KMS-11 (cell line): ENCODE measurements at regions not wholly inside any gene's neighbourhood (a gene's known extent, or its start where the extent isn't known, plus 50 kb on each side); places are given as distances from the start of the nearest gene placed in this dataset.

ENCODE experiments used
- H2AFZ ChIP-seq: fragments of 200-600 bp; sonication (generic); 2 replicates; pipeline ENCODE4 v1.6.1; 2016; ENCODE audit warnings: antibody characterized with exemption, mixed run types, low read depth
- H3K27ac ChIP-seq: fragments of 200-600 bp; sonication (generic); 2 replicates; pipeline ENCODE4 v1.6.1; 2016; ENCODE audit warnings: mild to moderate bottlenecking, mixed run types
- H3K27me3 ChIP-seq: fragments of 200-600 bp; sonication (generic); 2 replicates; pipeline ENCODE4 v1.6.1; 2017; ENCODE audit warnings: mild to moderate bottlenecking, low read depth, mixed run types, moderate library complexity; ENCODE audit not compliant: insufficient read depth
- H3K36me3 ChIP-seq: fragments of 200-600 bp; sonication (generic); 2 replicates; pipeline ENCODE4 v1.6.1; 2017; ENCODE audit warnings: mild to moderate bottlenecking, mixed run types; ENCODE audit not compliant: insufficient read depth
- H3K4me1 ChIP-seq: fragments of 200-600 bp; sonication (generic); 2 replicates; pipeline ENCODE4 v1.6.1; 2016; ENCODE audit warnings: mild to moderate bottlenecking, low read depth, mixed run types; ENCODE audit not compliant: poor library complexity, severe bottlenecking
- H3K4me2 ChIP-seq: fragments of 200-600 bp; sonication (generic); 2 replicates; pipeline ENCODE4 v1.7.0; 2016; ENCODE audit warnings: mild to moderate bottlenecking, mixed run types
- H3K4me3 ChIP-seq: fragments of 200-600 bp; sonication (generic); IDR thresholded peaks from 2 replicates; pipeline ENCODE4 v1.6.1; 2017; ENCODE audit warnings: low read depth, low read length, mixed read lengths; ENCODE audit not compliant: insufficient read depth
- H3K79me2 ChIP-seq: fragments of 200-600 bp; sonication (generic); 2 replicates; pipeline ENCODE4 v1.6.1; 2016; ENCODE audit warnings: low read depth, mixed run types; ENCODE audit not compliant: insufficient read depth
- H3K9ac ChIP-seq: fragments of 200-600 bp; sonication (generic); 2 replicates; pipeline ENCODE4 v1.6.1; 2016; ENCODE audit warnings: mild to moderate bottlenecking, mixed run types
- H4K20me1 ChIP-seq: fragments of 200-600 bp; sonication (generic); 2 replicates; pipeline ENCODE4 v1.6.1; 2016; ENCODE audit warnings: mild to moderate bottlenecking, mixed run types; ENCODE audit not compliant: insufficient read depth
- TF ChIP-seq, protein P1 (sequence below): fragments of 200-600 bp; sonication (generic); conservative IDR thresholded peaks from 2 replicates; pipeline ENCODE4 v1.6.1; 2017; ENCODE audit warnings: low read depth, mild to moderate bottlenecking, antibody characterized with exemption, low read length, moderate library complexity, mixed read lengths

DNA sequence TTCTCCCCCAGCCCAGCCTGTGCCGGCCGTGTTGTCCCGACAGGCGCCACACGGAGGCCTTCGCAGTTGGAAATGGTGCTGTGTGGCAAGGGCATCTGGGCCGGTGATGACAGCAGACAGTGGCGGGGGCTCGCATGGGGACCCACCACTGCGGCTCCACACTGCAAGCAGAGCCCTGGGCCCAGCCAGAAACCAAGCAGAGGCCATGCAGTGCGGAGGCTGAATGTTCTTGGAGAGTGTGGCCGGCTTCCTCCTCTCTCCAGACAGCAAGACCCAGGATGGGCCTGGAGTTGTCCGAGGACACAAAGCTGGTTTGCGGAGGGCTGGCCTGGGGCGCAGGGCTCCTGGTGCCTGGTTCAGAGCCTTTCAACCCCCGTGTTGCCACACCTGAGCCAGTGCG lies 104.6 kb downstream of the SIK1 start:
- Histone ChIP-seq H4K20me1 (no peaks in the 10 kb centered on the region), H3K27me3 (no peaks in the 10 kb centered on the region), H2AFZ (no peak overlapping the region), H3K36me3 (no peaks in the 10 kb centered on the region), H3K4me1 (peaks cover 15% of the 10 kb centered on the region), H3K79me2 (no peaks in the 10 kb centered on the region), H3K4me3 (no peak overlapping the region), H3K4me2 (no peak overlapping the region), H3K27ac (no peak overlapping the region), H3K9ac (no peak overlapping the region)
- TF ChIP-seq, protein P1, sequence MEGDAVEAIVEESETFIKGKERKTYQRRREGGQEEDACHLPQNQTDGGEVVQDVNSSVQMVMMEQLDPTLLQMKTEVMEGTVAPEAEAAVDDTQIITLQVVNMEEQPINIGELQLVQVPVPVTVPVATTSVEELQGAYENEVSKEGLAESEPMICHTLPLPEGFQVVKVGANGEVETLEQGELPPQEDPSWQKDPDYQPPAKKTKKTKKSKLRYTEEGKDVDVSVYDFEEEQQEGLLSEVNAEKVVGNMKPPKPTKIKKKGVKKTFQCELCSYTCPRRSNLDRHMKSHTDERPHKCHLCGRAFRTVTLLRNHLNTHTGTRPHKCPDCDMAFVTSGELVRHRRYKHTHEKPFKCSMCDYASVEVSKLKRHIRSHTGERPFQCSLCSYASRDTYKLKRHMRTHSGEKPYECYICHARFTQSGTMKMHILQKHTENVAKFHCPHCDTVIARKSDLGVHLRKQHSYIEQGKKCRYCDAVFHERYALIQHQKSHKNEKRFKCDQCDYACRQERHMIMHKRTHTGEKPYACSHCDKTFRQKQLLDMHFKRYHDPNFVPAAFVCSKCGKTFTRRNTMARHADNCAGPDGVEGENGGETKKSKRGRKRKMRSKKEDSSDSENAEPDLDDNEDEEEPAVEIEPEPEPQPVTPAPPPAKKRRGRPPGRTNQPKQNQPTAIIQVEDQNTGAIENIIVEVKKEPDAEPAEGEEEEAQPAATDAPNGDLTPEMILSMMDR = no peak

DNA sequence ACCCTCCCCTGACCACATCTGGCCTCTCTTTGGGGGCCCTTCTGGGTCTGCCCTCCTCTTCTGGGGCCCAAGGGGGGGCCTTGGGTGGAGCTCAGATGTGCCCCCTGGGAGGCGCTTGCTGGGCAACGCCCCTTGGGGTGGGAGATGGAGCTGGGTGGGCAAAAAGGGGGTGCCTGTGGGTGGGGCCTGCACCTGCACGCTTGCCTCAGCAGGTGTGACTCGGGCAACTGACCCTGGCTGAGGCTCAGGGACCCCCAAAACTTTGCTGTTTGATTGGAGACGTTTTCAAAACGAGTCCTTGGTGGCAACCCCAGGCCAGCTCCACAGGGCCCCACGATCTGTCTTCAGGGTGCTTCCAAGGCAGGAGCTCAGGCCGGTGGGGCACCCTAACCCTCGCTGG lies 105.3 kb downstream of the SIK1 start:
- Histone ChIP-seq H3K4me2 (no peak overlapping the region), H2AFZ (no peak overlapping the region), H3K9ac (no peak overlapping the region), H3K4me3 (no peak overlapping the region), H4K20me1 (no peaks in the 10 kb centered on the region), H3K79me2 (no peaks in the 10 kb centered on the region), H3K4me1 (peaks cover 15% of the 10 kb centered on the region), H3K27ac (no peak overlapping the region), H3K27me3 (no peaks in the 10 kb centered on the region), H3K36me3 (no peaks in the 10 kb centered on the region)
- TF ChIP-seq, protein P1 = no peak

DNA sequence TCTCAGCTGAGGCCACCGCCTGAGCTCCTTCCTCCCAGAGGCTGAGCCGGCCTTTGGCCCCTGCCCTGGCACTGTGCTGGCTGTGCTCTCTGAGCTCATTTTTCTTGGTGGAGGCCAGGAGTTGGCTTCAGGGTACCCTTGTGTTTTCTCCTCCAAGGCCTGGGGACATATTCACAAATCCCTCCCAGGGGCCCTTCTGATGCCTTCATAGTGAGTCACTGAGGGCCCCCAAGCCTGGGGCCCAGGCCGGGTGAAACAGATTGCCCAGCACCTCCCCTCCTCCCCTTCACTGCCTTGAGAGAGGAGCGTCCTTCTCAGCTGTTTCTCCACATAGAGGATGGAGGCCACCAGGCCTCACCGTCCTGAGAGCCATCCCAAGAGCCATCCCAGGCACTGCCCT lies 105.8 kb downstream of the SIK1 start:
- H3K27me3 ChIP-seq = no peaks in the 10 kb centered on the region
- TF ChIP-seq, protein P1 = no peak
- no peak overlapping the region for H3K9ac ChIP-seq
- no peak overlapping the region for H3K4me3 ChIP-seq
- H3K27ac ChIP-seq = no peak overlapping the region
- no peaks in the 10 kb centered on the region for H3K79me2 ChIP-seq
- no peaks in the 10 kb centered on the region for H4K20me1 ChIP-seq
- H3K4me2 ChIP-seq = no peak overlapping the region
- no peaks in the 10 kb centered on the region for H3K36me3 ChIP-seq
- no peak overlapping the region for H2AFZ ChIP-seq
- H3K4me1 ChIP-seq = peaks cover 15% of the 10 kb centered on the region

DNA sequence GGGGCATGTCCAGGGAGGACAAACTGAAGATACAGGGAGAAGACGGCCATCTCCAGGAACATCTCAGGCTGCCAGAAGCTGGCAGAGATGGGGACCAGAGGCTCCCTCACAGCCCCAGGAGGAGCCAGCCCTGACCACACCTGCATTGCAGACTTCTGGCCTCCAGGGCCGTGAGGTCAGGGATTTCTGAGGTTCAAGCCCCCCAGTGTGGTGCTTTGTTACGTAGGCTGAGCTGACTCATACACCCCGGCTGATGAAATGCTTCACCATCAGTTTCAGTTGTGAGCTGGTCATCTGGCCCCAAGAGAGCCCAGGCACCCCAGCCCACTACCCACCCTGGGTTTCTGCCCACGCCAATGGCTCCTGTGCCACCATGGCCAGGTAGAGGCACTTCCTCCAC lies 106.4 kb downstream of the SIK1 start:
- Histone ChIP-seq H3K9ac (no peak overlapping the region), H4K20me1 (no peaks in the 10 kb centered on the region), H3K27ac (no peak overlapping the region), H3K27me3 (no peaks in the 10 kb centered on the region), H3K36me3 (no peaks in the 10 kb centered on the region), H2AFZ (no peak overlapping the region), H3K79me2 (no peaks in the 10 kb centered on the region), H3K4me3 (no peak overlapping the region), H3K4me2 (no peak overlapping the region), H3K4me1 (peaks cover 20% of the 10 kb centered on the region)
- TF ChIP-seq, protein P1 = no peak
